Left lobe of liver (tissue), 2 donors: ENCODE measurements at regions not wholly inside any gene's neighbourhood (a gene's known extent, or its start where the extent isn't known, plus 50 kb on each side); places are given as distances from the start of the nearest gene placed in this dataset.

Experiments
- ATAC-seq: fragments of 200-7000 bp; cut with Tn5 transposase; one replicate; pipeline ENCODE4 v1.9.1; 2020; ENCODE audit warnings: mild to moderate bottlenecking, moderate library complexity
- DNase-seq: peaks from one replicate; pipeline ENCODE4 v3.0.0-alpha.2; 2020; ENCODE audit warnings: low spot score
- donor health status: DM: no; HTN: no; CAD: no; lungs with moderate emphysema.
- donor health status: DM: no; HTN: yes; CAD: no.

GRCh38 chr4:24637173-24637572 is 52.8 kb upstream of the DHX15 start:
- no peak for ATAC-seq
- no peak for DNase-seq

GRCh38 chr4:24638396-24638875 is 54.1 kb upstream of the DHX15 start:
- no peak for ATAC-seq
- no peak for DNase-seq

- ATAC-seq (no peak), DNase-seq (no peak)
These were observed 55.4 kb upstream of the DHX15 start for GRCh38 chr4:24639714-24640113.

GRCh38 chr4:24640366-24640765 is 56.0 kb upstream of the DHX15 start:
- no peak for DNase-seq
- no peak for ATAC-seq

- ATAC-seq (no peak), DNase-seq (no peak)
These were observed 58.7 kb upstream of the DHX15 start for GRCh38 chr4:24642981-24643547.

- ATAC-seq: no peak
- DNase-seq: no peak
These were observed 59.6 kb upstream of the DHX15 start for GRCh38 chr4:24643774-24644520.

GRCh38 chr4:24644983-24645764 is 60.8 kb upstream of the DHX15 start:
- DNase-seq (no peak), ATAC-seq (no peak)

- ATAC-seq (no peak), DNase-seq (no peak)
These were observed 61.6 kb upstream of the DHX15 start for GRCh38 chr4:24645765-24646550.

GRCh38 chr4:24646798-24647460 is 62.6 kb upstream of the DHX15 start:
- no peak for ATAC-seq

GRCh38 chr4:24650849-24651640 is 66.7 kb upstream of the DHX15 start:
- no peak for ATAC-seq
- no peak for DNase-seq

More at GRCh38 chr4:24646798-24647460, 62.6 kb upstream of the DHX15 start:
- DNase-seq: no peak

- DNase-seq (no peak), ATAC-seq (no peak)
These were observed 71.0 kb upstream of the DHX15 start for GRCh38 chr4:24655326-24655725.

- DNase-seq (no peak), ATAC-seq (no peak)
These were observed 71.6 kb upstream of the DHX15 start for GRCh38 chr4:24655971-24656370.

GRCh38 chr4:24656906-24657305 is 72.6 kb upstream of the DHX15 start:
- ATAC-seq: no peak
- no peak for DNase-seq

- ATAC-seq: peak; percentile 94
- DNase-seq: peak; percentile 71
These were observed 73.6 kb upstream of the DHX15 start for GRCh38 chr4:24657768-24658617.

GRCh38 chr4:24659241-24659961 is 75.0 kb upstream of the DHX15 start:
- DNase-seq: no peak
- ATAC-seq: no peak

GRCh38 chr4:24662056-24662455 is 77.7 kb upstream of the DHX15 start:
- ATAC-seq (no peak), DNase-seq (no peak)

- DNase-seq: no peak
- ATAC-seq: no peak
These were observed 78.2 kb upstream of the DHX15 start for GRCh38 chr4:24662542-24662941.

GRCh38 chr4:24664956-24665355 is 80.6 kb upstream of the DHX15 start:
- ATAC-seq: no peak

More at GRCh38 chr4:24664956-24665355, 80.6 kb upstream of the DHX15 start:
- DNase-seq: no peak
